ENCODE measurements at regions not wholly inside any gene's neighbourhood (a gene's known extent, or its start where the extent isn't known, plus 50 kb on each side); places are given as distances from the start of the nearest gene placed in this dataset.

DNA sequence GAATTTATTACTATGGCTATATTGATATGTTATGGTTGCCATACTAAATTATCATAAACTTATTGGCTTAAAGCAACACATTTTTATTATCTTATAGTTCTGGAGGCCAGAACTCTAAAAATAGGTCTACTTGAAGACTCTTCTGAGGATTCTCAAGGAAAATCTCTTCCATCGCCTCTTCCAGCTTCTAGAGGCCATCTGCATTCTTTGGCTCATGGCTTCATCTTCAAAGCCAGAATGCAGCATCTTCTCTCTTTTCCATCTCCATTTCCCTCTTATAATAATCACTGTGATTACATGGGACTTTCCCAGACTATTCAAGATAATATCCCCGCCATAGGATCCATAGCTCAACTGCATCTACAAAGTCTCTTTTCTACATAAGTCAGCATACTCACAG is 385.4 kb downstream of the RMST start:
- no peaks in the 10 kb centered on the region for H3K79me2 ChIP-seq (ENCODE audit: control insufficient read depth, insufficient read depth, low read length)
- no peaks in the 10 kb centered on the region for H3K4me1 ChIP-seq (ENCODE audit: control insufficient read depth, insufficient read depth, low read length)
- DNase-seq (ENCODE audit: low read depth, low spot score), result no peak
- H3K4me3 ChIP-seq, result no peak overlapping the region
- no peak overlapping the region for H2AFZ ChIP-seq (ENCODE audit: control insufficient read depth, low read depth, low read length)
- TF ChIP-seq LARP7 (IDR thresholded peaks at IDR 0.05), result no peak
- TF ChIP-seq BHLHE40 (IDR thresholded peaks at IDR 0.05; ENCODE audit: borderline replicate concordance in 1 of 2, low read depth in 2 of 2, low read length in 1 of 2), result no peak
- TF ChIP-seq KAT2A (conservative IDR thresholded peaks at IDR 0.05; ENCODE audit: control insufficient read depth, low read depth, low read length), result no peak
- TF ChIP-seq, protein P1, sequence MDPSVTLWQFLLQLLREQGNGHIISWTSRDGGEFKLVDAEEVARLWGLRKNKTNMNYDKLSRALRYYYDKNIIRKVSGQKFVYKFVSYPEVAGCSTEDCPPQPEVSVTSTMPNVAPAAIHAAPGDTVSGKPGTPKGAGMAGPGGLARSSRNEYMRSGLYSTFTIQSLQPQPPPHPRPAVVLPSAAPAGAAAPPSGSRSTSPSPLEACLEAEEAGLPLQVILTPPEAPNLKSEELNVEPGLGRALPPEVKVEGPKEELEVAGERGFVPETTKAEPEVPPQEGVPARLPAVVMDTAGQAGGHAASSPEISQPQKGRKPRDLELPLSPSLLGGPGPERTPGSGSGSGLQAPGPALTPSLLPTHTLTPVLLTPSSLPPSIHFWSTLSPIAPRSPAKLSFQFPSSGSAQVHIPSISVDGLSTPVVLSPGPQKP (IDR thresholded peaks at IDR 0.05; ENCODE audit: low read depth, low read length), result no peak
- no peak for TF ChIP-seq TAF1 (IDR thresholded peaks at IDR 0.05; ENCODE audit: borderline replicate concordance, low read depth, low read length)
- TF ChIP-seq MEF2B (IDR thresholded peaks at IDR 0.05; ENCODE audit: partially characterized antibody, poor library complexity, severe bottlenecking), result no peak
- no peak for TF ChIP-seq RB1 (IDR thresholded peaks at IDR 0.05; ENCODE audit: borderline replicate concordance)
- H3K36me3 ChIP-seq (ENCODE audit: control insufficient read depth in 2 of 2, insufficient read depth in 2 of 2, low read length in 1 of 2), result no peaks in the 10 kb centered on the region
- H3K27ac ChIP-seq (ENCODE audit: control insufficient read depth, insufficient read depth), result no peak overlapping the region
- ChIA-PET RAD21 (ENCODE audit: unreplicated experiment) (no interaction called here), SMC1A (ENCODE audit: uncharacterized antibody, unreplicated experiment) (no interaction called here), POLR2A (no interaction called here), CTCF (no interaction called here)
- ATAC-seq, result no peak
- intact Hi-C loops (cut with micrococcal nuclease; ENCODE audit: unreplicated experiment) (no loop called here), in situ Hi-C loops (cut with MboI) (no loop called here)
- no peaks in the 10 kb centered on the region for H3K9me3 ChIP-seq (replicated peaks; ENCODE audit: control insufficient read depth, insufficient read depth, low read length)
- H4K20me1 ChIP-seq (ENCODE audit: control insufficient read depth, insufficient read depth), result no peaks in the 10 kb centered on the region
- FAIRE-seq, result no peak
- no peak overlapping the region for H3K9ac ChIP-seq (ENCODE audit: control insufficient read depth, insufficient read depth, low read length)
- no peak overlapping the region for H3K4me2 ChIP-seq (ENCODE audit: control insufficient read depth, insufficient read depth)
- WGBS (ENCODE audit: insufficient coverage, insufficient replicate concordance, low lambda C conversion rate, missing lambda C conversion rate), result 36% methylated on average over 2 of the region's 2 CpGs
- BruUV-seq (replicated peaks), result no TSS peak
- no peaks in the 10 kb centered on the region for H3K27me3 ChIP-seq (replicated peaks in 1 of 2; ENCODE audit: control insufficient read depth in 2 of 2, insufficient read depth in 2 of 2, low read length in 1 of 2)

DNA sequence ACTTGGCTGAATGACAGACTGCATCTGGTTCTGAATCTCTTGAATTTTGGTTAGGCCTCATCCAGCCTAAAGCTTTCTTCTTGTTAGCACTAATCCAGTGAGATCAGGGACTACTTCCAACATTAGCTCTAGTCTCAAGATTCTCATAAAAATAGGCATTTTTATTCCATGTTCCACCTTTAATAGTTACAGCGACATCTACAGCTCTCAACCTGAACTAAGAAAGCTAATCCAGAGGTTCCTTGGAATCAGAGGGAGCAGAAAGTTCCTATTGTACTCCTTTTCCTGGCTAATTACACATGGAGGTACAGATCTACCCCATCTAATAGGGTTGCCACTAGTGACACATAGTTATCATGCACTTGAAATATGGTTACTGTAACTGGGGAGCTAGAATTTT is 391.9 kb downstream of the RMST start:
- ChIA-PET CTCF (interaction anchor here (0.6 to 0.7 kb wide), 2 partner anchors 17 to 711 kb away, joined by 3 read pairs; no protein-coding TSS in a partner anchor), SMC1A (ENCODE audit: uncharacterized antibody, unreplicated experiment) (no interaction called here), RAD21 (ENCODE audit: unreplicated experiment) (no interaction called here), POLR2A (interaction anchor here (0.6 kb wide), 1 partner anchor 552 kb away, joined by 3 read pairs; no protein-coding TSS in a partner anchor)
- Histone ChIP-seq H3K27ac (ENCODE audit: control insufficient read depth, insufficient read depth) (no peak overlapping the region), H3K9ac (ENCODE audit: control insufficient read depth, insufficient read depth, low read length) (no peak overlapping the region), H3K4me1 (ENCODE audit: control insufficient read depth, insufficient read depth, low read length) (no peaks in the 10 kb centered on the region), H3K27me3 (replicated peaks in 1 of 2; ENCODE audit: control insufficient read depth in 2 of 2, insufficient read depth in 2 of 2, low read length in 1 of 2) (no peaks in the 10 kb centered on the region), H3K79me2 (ENCODE audit: control insufficient read depth, insufficient read depth, low read length) (no peaks in the 10 kb centered on the region), H3K9me3 (replicated peaks; ENCODE audit: control insufficient read depth, insufficient read depth, low read length) (no peaks in the 10 kb centered on the region), H2AFZ (ENCODE audit: control insufficient read depth, low read depth, low read length) (no peak overlapping the region), H3K36me3 (ENCODE audit: control insufficient read depth in 2 of 2, insufficient read depth in 2 of 2, low read length in 1 of 2) (no peaks in the 10 kb centered on the region), H3K4me2 (ENCODE audit: control insufficient read depth, insufficient read depth) (no peak overlapping the region), H4K20me1 (ENCODE audit: control insufficient read depth, insufficient read depth) (no peaks in the 10 kb centered on the region), H3K4me3 (no peak overlapping the region)
- DNase-seq (ENCODE audit: low read depth, low spot score), result no peak
- WGBS (ENCODE audit: insufficient coverage, insufficient replicate concordance, low lambda C conversion rate, missing lambda C conversion rate), result 36% methylated on average over 1 of the region's 1 CpG
- no peak for TF ChIP-seq ESRRA (IDR thresholded peaks at IDR 0.05; ENCODE audit: low read length)
- TF ChIP-seq SPI1 (IDR thresholded peaks at IDR 0.05; ENCODE audit: borderline replicate concordance, insufficient read depth, low read depth, low read length), result no peak
- no peak for TF ChIP-seq SIX5 (IDR thresholded peaks at IDR 0.05; ENCODE audit: low read depth, low read length, severe bottlenecking)
- FAIRE-seq, result no peak
- no peak for ATAC-seq
- BruUV-seq (replicated peaks), result no TSS peak
- in situ Hi-C loops (cut with MboI), result no loop called here
- intact Hi-C loops (cut with micrococcal nuclease; ENCODE audit: unreplicated experiment), result no loop called here
